ENCODE measurements at regions not wholly inside any gene's neighbourhood (a gene's known extent, or its start where the extent isn't known, plus 50 kb on each side); places are given as distances from the start of the nearest gene placed in this dataset.
"Not testable (repeated sequence)": the region's sequence is repeated elsewhere in the genome, so short reads cannot be mapped to it uniquely, and the experiment has no call there.

DNA sequence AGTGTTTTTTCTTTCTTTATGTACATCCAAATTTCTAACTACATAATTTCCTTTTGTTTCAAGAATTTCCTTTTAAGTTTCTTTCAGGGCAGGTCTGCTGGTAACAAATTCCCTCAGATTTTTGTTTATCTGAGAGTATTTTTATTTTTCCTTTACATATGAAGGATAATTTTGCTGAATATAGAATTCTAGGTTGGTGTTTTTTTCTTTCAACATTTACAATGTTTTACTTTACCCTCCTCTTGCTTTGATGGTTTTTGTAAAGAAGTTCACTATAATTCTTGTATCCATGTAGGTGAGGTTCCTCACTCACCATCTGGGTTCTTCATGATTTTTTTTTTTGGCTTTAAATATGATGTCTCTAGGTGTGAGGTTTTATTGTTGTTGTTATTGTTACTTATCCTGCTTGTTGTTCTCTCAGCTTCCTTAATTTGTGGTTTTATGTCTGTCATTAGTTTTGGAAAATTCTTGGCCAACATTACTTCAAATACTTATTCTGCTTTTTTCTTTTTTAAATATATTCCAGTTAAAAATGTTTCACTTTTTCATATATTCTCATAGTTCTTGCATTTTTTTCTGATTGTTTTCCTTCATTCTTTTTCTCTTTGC lies 580.1 kb upstream of the CITED2 start:
- Histone ChIP-seq H3K36me3 (ENCODE audit: low read length) (no peaks in the 10 kb centered on the region), H3K9me3 (ENCODE audit: insufficient read depth, low read length) (no peaks in the 10 kb centered on the region), H4K20me1 (ENCODE audit: low read depth, low read length) (no peaks in the 10 kb centered on the region), H3K27ac (ENCODE audit: low read depth, low read length) (no peak overlapping the region), H2AFZ (ENCODE audit: low read depth, low read length, severe bottlenecking) (no peak overlapping the region), H3K4me3 (ENCODE audit: insufficient read depth, low read length, poor library complexity, severe bottlenecking) (no peak overlapping the region), H3K79me2 (ENCODE audit: insufficient read depth, low read length) (no peaks in the 10 kb centered on the region), H3K9ac (ENCODE audit: low read length) (no peak overlapping the region), H3K27me3 (ENCODE audit: low read length) (no peaks in the 10 kb centered on the region), H3F3A (ENCODE audit: insufficient read depth) (no peaks in the 10 kb centered on the region), H3K9me2 (replicated peaks; ENCODE audit: insufficient read depth, low read length) (no peaks in the 10 kb centered on the region), H3K4me2 (ENCODE audit: low read depth, low read length, poor library complexity, severe bottlenecking) (no peak overlapping the region)
- TF ChIP-seq EZH2phosphoT487 (conservative IDR thresholded peaks at IDR 0.05; ENCODE audit: low read length): no peak
- TF ChIP-seq, protein P1, sequence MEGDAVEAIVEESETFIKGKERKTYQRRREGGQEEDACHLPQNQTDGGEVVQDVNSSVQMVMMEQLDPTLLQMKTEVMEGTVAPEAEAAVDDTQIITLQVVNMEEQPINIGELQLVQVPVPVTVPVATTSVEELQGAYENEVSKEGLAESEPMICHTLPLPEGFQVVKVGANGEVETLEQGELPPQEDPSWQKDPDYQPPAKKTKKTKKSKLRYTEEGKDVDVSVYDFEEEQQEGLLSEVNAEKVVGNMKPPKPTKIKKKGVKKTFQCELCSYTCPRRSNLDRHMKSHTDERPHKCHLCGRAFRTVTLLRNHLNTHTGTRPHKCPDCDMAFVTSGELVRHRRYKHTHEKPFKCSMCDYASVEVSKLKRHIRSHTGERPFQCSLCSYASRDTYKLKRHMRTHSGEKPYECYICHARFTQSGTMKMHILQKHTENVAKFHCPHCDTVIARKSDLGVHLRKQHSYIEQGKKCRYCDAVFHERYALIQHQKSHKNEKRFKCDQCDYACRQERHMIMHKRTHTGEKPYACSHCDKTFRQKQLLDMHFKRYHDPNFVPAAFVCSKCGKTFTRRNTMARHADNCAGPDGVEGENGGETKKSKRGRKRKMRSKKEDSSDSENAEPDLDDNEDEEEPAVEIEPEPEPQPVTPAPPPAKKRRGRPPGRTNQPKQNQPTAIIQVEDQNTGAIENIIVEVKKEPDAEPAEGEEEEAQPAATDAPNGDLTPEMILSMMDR (IDR thresholded peaks at IDR 0.05; ENCODE audit: insufficient read depth, low read length, poor library complexity, severe bottlenecking): no peak

GRCh38 chr6:139953780-139954179 lies 579.3 kb upstream of the CITED2 start:
- not testable (repeated sequence) for H3F3A ChIP-seq (ENCODE audit: insufficient read depth); H3K36me3 ChIP-seq (ENCODE audit: low read length); H3K27ac ChIP-seq (ENCODE audit: low read depth, low read length); H2AFZ ChIP-seq (ENCODE audit: low read depth, low read length, severe bottlenecking); H3K4me3 ChIP-seq (ENCODE audit: insufficient read depth, low read length, poor library complexity, severe bottlenecking); H3K9me3 ChIP-seq (ENCODE audit: insufficient read depth, low read length); H3K9ac ChIP-seq (ENCODE audit: low read length); H3K79me2 ChIP-seq (ENCODE audit: insufficient read depth, low read length); H4K20me1 ChIP-seq (ENCODE audit: low read depth, low read length); H3K27me3 ChIP-seq (ENCODE audit: low read length); H3K9me2 ChIP-seq (replicated peaks; ENCODE audit: insufficient read depth, low read length); H3K4me2 ChIP-seq (ENCODE audit: low read depth, low read length, poor library complexity, severe bottlenecking)

DNA sequence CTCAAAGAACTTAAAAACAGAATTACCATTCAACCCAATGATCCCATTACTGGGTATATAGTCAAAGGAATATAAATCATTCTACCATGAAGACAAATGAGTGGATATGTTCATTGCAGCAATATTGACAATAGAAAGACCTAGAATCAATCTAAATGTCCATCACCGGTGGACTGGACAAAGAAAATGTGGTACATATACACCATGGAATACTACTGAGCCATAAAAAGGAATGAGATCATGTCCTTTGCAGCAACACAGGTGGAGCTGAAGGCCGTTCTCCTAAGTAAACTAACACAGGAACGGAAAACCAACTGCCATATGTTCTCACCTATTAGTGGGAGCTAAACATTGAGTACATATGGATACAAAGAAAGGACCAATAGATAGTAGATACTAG lies 576.7 kb upstream of the CITED2 start:
- Histone ChIP-seq H3K9me2 (replicated peaks; ENCODE audit: insufficient read depth, low read length) (no peaks in the 10 kb centered on the region), H3K9me3 (ENCODE audit: insufficient read depth, low read length) (no peaks in the 10 kb centered on the region), H3K4me2 (ENCODE audit: low read depth, low read length, poor library complexity, severe bottlenecking) (no peak overlapping the region), H3K9ac (ENCODE audit: low read length) (no peak overlapping the region), H2AFZ (ENCODE audit: low read depth, low read length, severe bottlenecking) (no peak overlapping the region), H3K79me2 (ENCODE audit: insufficient read depth, low read length) (no peaks in the 10 kb centered on the region), H3K27ac (ENCODE audit: low read depth, low read length) (no peak overlapping the region), H4K20me1 (ENCODE audit: low read depth, low read length) (no peaks in the 10 kb centered on the region), H3K4me3 (ENCODE audit: insufficient read depth, low read length, poor library complexity, severe bottlenecking) (no peak overlapping the region), H3F3A (ENCODE audit: insufficient read depth) (no peaks in the 10 kb centered on the region), H3K27me3 (ENCODE audit: low read length) (no peaks in the 10 kb centered on the region), H3K36me3 (ENCODE audit: low read length) (no peaks in the 10 kb centered on the region)
- TF ChIP-seq, protein P1 (IDR thresholded peaks at IDR 0.05; ENCODE audit: insufficient read depth, low read length, poor library complexity, severe bottlenecking): no peak
- TF ChIP-seq EZH2phosphoT487 (conservative IDR thresholded peaks at IDR 0.05; ENCODE audit: low read length): no peak

DNA sequence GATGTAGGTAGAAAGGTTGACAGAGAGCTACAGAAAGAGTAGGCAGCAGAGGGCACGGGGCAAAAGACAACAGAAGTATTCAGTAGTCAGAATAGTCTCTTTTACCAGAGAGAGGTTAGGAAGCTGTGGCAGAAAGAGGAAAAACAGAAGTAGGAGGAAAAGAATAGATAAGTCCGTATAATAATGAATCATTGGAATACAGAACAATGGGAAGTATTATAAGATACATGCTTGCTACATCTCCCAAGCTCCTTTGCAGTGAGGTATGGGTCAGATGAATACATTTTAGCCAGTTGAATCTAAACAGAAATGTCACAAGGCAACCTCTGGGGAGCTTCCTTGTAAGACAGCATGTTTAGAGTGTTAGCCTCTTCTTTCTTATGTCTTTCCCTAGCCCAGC lies 570.5 kb upstream of the CITED2 start:
- no peak overlapping the region for H3K27ac ChIP-seq (ENCODE audit: low read depth, low read length)
- no peaks in the 10 kb centered on the region for H3K36me3 ChIP-seq (ENCODE audit: low read length)
- H3K4me3 ChIP-seq (ENCODE audit: insufficient read depth, low read length, poor library complexity, severe bottlenecking): no peak overlapping the region
- H3F3A ChIP-seq (ENCODE audit: insufficient read depth): no peaks in the 10 kb centered on the region
- H3K9me3 ChIP-seq (ENCODE audit: insufficient read depth, low read length): no peaks in the 10 kb centered on the region
- H3K27me3 ChIP-seq (ENCODE audit: low read length): no peaks in the 10 kb centered on the region
- no peaks in the 10 kb centered on the region for H3K9me2 ChIP-seq (replicated peaks; ENCODE audit: insufficient read depth, low read length)
- H3K4me2 ChIP-seq (ENCODE audit: low read depth, low read length, poor library complexity, severe bottlenecking): no peak overlapping the region
- H3K79me2 ChIP-seq (ENCODE audit: insufficient read depth, low read length): no peaks in the 10 kb centered on the region
- H4K20me1 ChIP-seq (ENCODE audit: low read depth, low read length): no peaks in the 10 kb centered on the region
- H2AFZ ChIP-seq (ENCODE audit: low read depth, low read length, severe bottlenecking): no peak overlapping the region
- H3K9ac ChIP-seq (ENCODE audit: low read length): no peak overlapping the region
- TF ChIP-seq, protein P1 (IDR thresholded peaks at IDR 0.05; ENCODE audit: insufficient read depth, low read length, poor library complexity, severe bottlenecking): no peak
- TF ChIP-seq EZH2phosphoT487 (conservative IDR thresholded peaks at IDR 0.05; ENCODE audit: low read length): no peak
